K562 (cell line): ENCODE measurements at regions not wholly inside any gene's neighbourhood (a gene's known extent, or its start where the extent isn't known, plus 50 kb on each side); places are given as distances from the start of the nearest gene placed in this dataset.

Experiments
- ATAC-seq: fragments of 200-7000 bp; cut with Tn5 transposase; 3 replicates; pipeline ENCODE4 v1.9.1; 2020; ENCODE audit warnings: moderate library complexity
- BruUV-seq: library from RNA; stranded (reverse); fragments of 400-500 nt; replicated peaks from 2 replicates; lab custom pipeline; 2021; lab: Mats Ljungman, UMichigan
- CTCF ChIA-PET: fragments of 300-600 bp; formaldehyde crosslinking; extraction: SDS; loops from one replicate; lab custom pipeline; 2021; ENCODE audit warnings: low intra/inter-chr PET ratio; lab: Yijun Ruan, JAX
- POLR2A ChIA-PET: fragments of 300-600, 350-650 bp; sonication (Branson Sonifier 250); formaldehyde crosslinking; extraction: SDS; loops from one replicate; lab custom pipeline; 2021; ENCODE audit warnings: antibody characterized with exemption, inconsistent platforms; lab: Yijun Ruan, JAX
- DNase-seq, 4 experiments: peaks; one replicate each; pipeline versions ENCODE4 v3.0.0 to v3.0.0-alpha.2; 2011 to 2018; ENCODE audit warnings: low spot score in 3 of 4, mixed read lengths in 3 of 4; ENCODE audit errors: extremely low read depth in 1 of 4
- FAIRE-seq: peaks from 2 replicates; lab custom pipeline; 2011; peaks lifted over from hg19 to GRCh38; lab: Jason Lieb, UNC
- H2AFZ ChIP-seq: 2 replicates; pipeline ENCODE4 v1.6.0; 2011; ENCODE audit warnings: low read depth, low read length, control low read depth, inconsistent platforms
- H3K27ac ChIP-seq: fragments of 200-600 bp; 3 replicates; pipeline ENCODE4 v1.8.0; 2011; ENCODE audit warnings: low read depth, mild to moderate bottlenecking, control low read depth, inconsistent platforms, low read length, moderate library complexity, mixed read lengths; ENCODE audit errors: extremely low read depth
- H3K27me3 ChIP-seq, 2 experiments: fragments of 300-600 bp in 1 of 2; 2 replicates in 1 of 2; 3 replicates in 1 of 2; pipeline versions ENCODE4 v1.6.0 to v1.8.0; 2011; ENCODE audit warnings: inconsistent platforms in 2 of 2, low read length in 2 of 2, mild to moderate bottlenecking in 1 of 2, mixed read lengths in 1 of 2, moderate library complexity in 1 of 2; ENCODE audit not compliant: control insufficient read depth in 2 of 2, insufficient read depth in 2 of 2
- H3K36me3 ChIP-seq: fragments of 300-600 bp; 3 replicates; pipeline ENCODE4 v1.8.0; 2011; ENCODE audit warnings: mild to moderate bottlenecking, low read length, inconsistent platforms; ENCODE audit not compliant: control insufficient read depth, insufficient read depth
- H3K4me1 ChIP-seq, 2 experiments: fragments of 200-600 bp in 1 of 2; replicated peaks in 1 of 2; 2 replicates in 1 of 2; 3 replicates in 1 of 2; pipeline versions ENCODE4 v1.5.1 to v1.8.0; 2011; ENCODE audit warnings: inconsistent platforms in 2 of 2, low read length in 2 of 2, mild to moderate bottlenecking in 1 of 2, mixed read lengths in 1 of 2, moderate library complexity in 1 of 2; ENCODE audit not compliant: control insufficient read depth in 2 of 2, insufficient read depth in 2 of 2
- H3K4me2 ChIP-seq: 2 replicates; pipeline ENCODE4 v1.6.1; 2011; ENCODE audit warnings: low read length, control low read depth, inconsistent platforms, mixed read lengths; ENCODE audit not compliant: insufficient read depth
- H3K4me3 ChIP-seq: fragments of 200-600 bp; sonication (generic), shearing (Covaris generic); 2 replicates; pipeline ENCODE4 v1.5.1; 2016; ENCODE audit warnings: control low read depth, inconsistent platforms
- H3K79me2 ChIP-seq: fragments of 200-600 bp; 3 replicates; pipeline ENCODE4 v1.8.0; 2011; ENCODE audit warnings: low read length, inconsistent platforms; ENCODE audit not compliant: control insufficient read depth, insufficient read depth
- H3K9ac ChIP-seq, 2 experiments: 2 replicates each; pipeline versions ENCODE4 v1.6.0 to v1.6.1; 2011; ENCODE audit warnings: low read depth in 2 of 2, low read length in 2 of 2, control low read depth in 1 of 2, inconsistent platforms in 1 of 2, mild to moderate bottlenecking in 1 of 2, mixed read lengths in 1 of 2; ENCODE audit not compliant: insufficient read depth in 1 of 2
- H3K9me1 ChIP-seq: one replicate; pipeline ENCODE4 v1.6.0; 2011; ENCODE audit warnings: inconsistent platforms, mild to moderate bottlenecking, low read length, moderate library complexity; ENCODE audit not compliant: control insufficient read depth, insufficient read depth
- H3K9me3 ChIP-seq: replicated peaks from 2 replicates; pipeline ENCODE4 v1.5.1; 2011; ENCODE audit warnings: low read depth, low read length, inconsistent platforms; ENCODE audit not compliant: control insufficient read depth, insufficient read depth
- H4K20me1 ChIP-seq: replicated peaks from 2 replicates; pipeline ENCODE4 v1.6.1; 2011; ENCODE audit warnings: low read length, inconsistent platforms, mixed read lengths; ENCODE audit not compliant: control insufficient read depth, insufficient read depth
- CBX2 ChIP-seq: fragments of 200-600 bp; sonication (generic); IDR thresholded peaks from one replicate; pipeline ENCODE4 v1.6.1; 2012; ENCODE audit warnings: mild to moderate bottlenecking, low read length, inconsistent platforms; ENCODE audit not compliant: insufficient read depth, poor library complexity, severe bottlenecking
- FOSL1 ChIP-seq: fragments of 200-800 bp; sonication (Bioruptor generic); conservative IDR thresholded peaks from 2 replicates; pipeline ENCODE4 v1.6.1; 2016; ENCODE audit warnings: missing genetic modification characterization, missing compliant biosample characterization
- HNRNPH1 ChIP-seq: fragments of 200-400 bp; formaldehyde crosslinking; optimal IDR thresholded peaks from 2 replicates; pipeline ENCODE3; 2017; ENCODE audit warnings: low read depth, mild to moderate bottlenecking, low read length, moderate library complexity
- ILF3 ChIP-seq: fragments of 450-650 bp; IDR thresholded peaks from 2 replicates; pipeline ENCODE4 v1.6.1; 2018; ENCODE audit warnings: antibody characterized with exemption, mild to moderate bottlenecking, moderate library complexity, borderline replicate concordance
- PHF20 ChIP-seq: fragments of 450-650 bp; IDR thresholded peaks from 2 replicates; pipeline ENCODE4 v1.6.1; 2018; ENCODE audit not compliant: partially characterized antibody
- TRIM24 ChIP-seq, 2 experiments: fragments of 450-650 bp; IDR thresholded peaks; 2 replicates each; pipeline ENCODE4 v1.6.1; 2016
- WGBS: fragments of 100-300 bp; shearing (Covaris generic); methylation state at CpG from one replicate; pipeline ENCODE4 v1.1.6; 2016; ENCODE audit warnings: low coverage, mixed read lengths; ENCODE audit not compliant: insufficient coverage; ENCODE audit errors: missing lambda C conversion rate; 5-methylcytosine and 5-hydroxymethylcytosine counted together
- in situ Hi-C: fragments of 300-500 bp; cut with MboI; formaldehyde crosslinking; loops from 4 replicates; pipeline ENCODE4 v1.15.0; 2018; ENCODE audit warnings: inconsistent platforms, mixed read lengths
- intact Hi-C: fragments of 100-400 bp; cut with micrococcal nuclease; formaldehyde crosslinking; loops from 2 replicates; pipeline ENCODE4 v1.14.2; 2022
- TF ChIP-seq, protein P1 (sequence below): fragments of 450-650 bp; formaldehyde crosslinking; IDR thresholded peaks from 2 replicates; pipeline ENCODE4 v1.4.0; 2020; ENCODE audit warnings: mild to moderate bottlenecking, moderate library complexity
- TF ChIP-seq, protein P2 (sequence below), 2 experiments: fragments of 200-800 bp in 1 of 2; sonication (Bioruptor generic) in 1 of 2; sonication (generic) in 1 of 2; formaldehyde crosslinking in 1 of 2; IDR thresholded peaks in 1 of 2; conservative IDR thresholded peaks in 1 of 2; 2 replicates each; pipeline versions ENCODE4 v1.5.0 to v1.6.1; 2016 to 2020; ENCODE audit warnings: missing compliant biosample characterization in 1 of 2, missing genetic modification characterization in 1 of 2, missing genetic modification reagents in 1 of 2

- ATAC-seq (no peak), FAIRE-seq (no peak), DNase-seq (no peak)
- intact Hi-C loops: no loop called here
- Histone ChIP-seq H3K4me3 (no peak overlapping the region), H4K20me1 (no peaks in the 10 kb centered on the region), H3K27me3 (no peaks in the 10 kb centered on the region), H3K9me1 (no peaks in the 10 kb centered on the region), H3K27ac (no peak overlapping the region), H2AFZ (no peak overlapping the region), H3K4me1 (no peaks in the 10 kb centered on the region), H3K36me3 (no peaks in the 10 kb centered on the region)
- no TSS peak for BruUV-seq
- WGBS: 4% methylated on average over 2 of the region's 2 CpGs
- TF ChIP-seq PHF20: no peak
- TF ChIP-seq CBX2: no peak
- TF ChIP-seq FOSL1: no peak
- no peak for TF ChIP-seq TRIM24 (IDR thresholded peaks at IDR 0.05)
- TF ChIP-seq, protein P1, sequence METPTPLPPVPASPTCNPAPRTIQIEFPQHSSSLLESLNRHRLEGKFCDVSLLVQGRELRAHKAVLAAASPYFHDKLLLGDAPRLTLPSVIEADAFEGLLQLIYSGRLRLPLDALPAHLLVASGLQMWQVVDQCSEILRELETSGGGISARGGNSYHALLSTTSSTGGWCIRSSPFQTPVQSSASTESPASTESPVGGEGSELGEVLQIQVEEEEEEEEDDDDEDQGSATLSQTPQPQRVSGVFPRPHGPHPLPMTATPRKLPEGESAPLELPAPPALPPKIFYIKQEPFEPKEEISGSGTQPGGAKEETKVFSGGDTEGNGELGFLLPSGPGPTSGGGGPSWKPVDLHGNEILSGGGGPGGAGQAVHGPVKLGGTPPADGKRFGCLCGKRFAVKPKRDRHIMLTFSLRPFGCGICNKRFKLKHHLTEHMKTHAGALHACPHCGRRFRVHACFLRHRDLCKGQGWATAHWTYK: no peak
- TF ChIP-seq HNRNPH1: no peak
- no peak for TF ChIP-seq ILF3
- TF ChIP-seq, protein P2, sequence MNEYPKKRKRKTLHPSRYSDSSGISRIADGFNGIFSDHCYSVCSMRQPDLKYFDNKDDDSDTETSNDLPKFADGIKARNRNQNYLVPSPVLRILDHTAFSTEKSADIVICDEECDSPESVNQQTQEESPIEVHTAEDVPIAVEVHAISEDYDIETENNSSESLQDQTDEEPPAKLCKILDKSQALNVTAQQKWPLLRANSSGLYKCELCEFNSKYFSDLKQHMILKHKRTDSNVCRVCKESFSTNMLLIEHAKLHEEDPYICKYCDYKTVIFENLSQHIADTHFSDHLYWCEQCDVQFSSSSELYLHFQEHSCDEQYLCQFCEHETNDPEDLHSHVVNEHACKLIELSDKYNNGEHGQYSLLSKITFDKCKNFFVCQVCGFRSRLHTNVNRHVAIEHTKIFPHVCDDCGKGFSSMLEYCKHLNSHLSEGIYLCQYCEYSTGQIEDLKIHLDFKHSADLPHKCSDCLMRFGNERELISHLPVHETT (CRISPR knock-in tag; conservative IDR thresholded peaks at IDR 0.05 in 1 of 2, IDR thresholded peaks at IDR 0.05 in 1 of 2): no peak
- TF ChIP-seq, all 486 proteins: peak for 0
- Histone ChIP-seq H3K79me2 (no peaks in the 10 kb centered on the region), H3K4me2 (no peak overlapping the region), H3K9ac (no peak overlapping the region), H3K9me3 (no peaks in the 10 kb centered on the region)
- CTCF ChIA-PET: no interaction called here
- in situ Hi-C loops: loop anchor here (25.0 kb wide), 1 partner anchor 1296 kb away; the partner anchor contains the start of gene POC1B
- POLR2A ChIA-PET: no interaction called here
Measured at GRCh38 chr12:90833228-90833627, 121.7 kb downstream of the CCER1 start.
